HG03354 (cell line): ENCODE measurements at regions not wholly inside any gene's neighbourhood (a gene's known extent, or its start where the extent isn't known, plus 50 kb on each side); places are given as distances from the start of the nearest gene placed in this dataset.

Experiments used
- ATAC-seq: cut with Tn5 transposase; IDR thresholded peaks from one replicate; pipeline ENCODE4 v1.9.1; 2021; ENCODE audit warnings: mild to moderate bottlenecking; ENCODE audit not compliant: unreplicated experiment, poor library complexity, severe bottlenecking

GRCh38 chr12:31869972-31870371, 89.2 kb upstream of the RESF1 start:
- no peak for ATAC-seq

DNA sequence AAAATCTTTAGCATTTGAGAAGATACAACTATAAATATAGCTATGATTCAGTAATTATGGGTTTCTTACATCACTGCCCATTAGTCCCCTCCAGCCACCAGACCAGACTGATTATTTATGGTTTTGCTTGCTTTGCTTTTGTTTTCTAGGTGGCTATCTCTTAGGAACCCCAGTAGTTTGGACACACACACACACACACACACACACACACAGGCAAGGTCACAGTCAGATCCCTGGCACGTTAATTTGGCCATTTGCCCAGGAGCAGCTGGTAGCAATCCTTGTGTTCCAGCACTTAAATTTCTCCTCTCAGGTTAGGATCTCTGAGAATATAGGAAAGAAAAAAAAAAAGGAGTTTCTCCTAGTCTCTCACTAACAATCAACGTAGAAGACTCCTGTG, 90.2 kb upstream of the RESF1 start:
- ATAC-seq = no peak

- ATAC-seq = peak; percentile 54
Observed at GRCh38 chr12:31867292-31867691, 91.9 kb upstream of the RESF1 start.

- ATAC-seq = no peak
Observed at GRCh38 chr12:31866523-31866922, 92.7 kb upstream of the RESF1 start.

- ATAC-seq = no peak
Observed at GRCh38 chr12:31865023-31865422, 94.2 kb upstream of the RESF1 start.

- ATAC-seq = no peak
Observed at GRCh38 chr12:31861360-31861759, 97.9 kb upstream of the RESF1 start.

DNA sequence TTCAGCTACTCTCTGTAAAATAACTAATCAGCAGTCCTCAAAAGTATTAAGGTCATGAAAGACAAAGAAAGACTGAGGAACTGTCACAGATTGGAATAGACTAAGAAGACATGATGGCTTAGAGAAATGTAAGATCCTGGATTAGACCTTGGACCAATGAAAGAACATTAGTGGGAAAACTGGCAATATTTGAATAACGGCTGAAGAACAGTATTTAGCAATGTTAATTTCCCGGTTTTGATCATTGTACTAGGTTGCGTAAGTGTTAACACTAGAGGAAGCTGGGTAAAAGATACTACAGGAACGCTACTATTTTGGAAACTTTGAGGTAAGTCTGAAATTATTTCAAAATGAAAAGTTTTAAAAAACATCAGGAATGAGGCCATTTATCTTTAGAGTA, 98.8 kb upstream of the RESF1 start:
- ATAC-seq = no peak

DNA sequence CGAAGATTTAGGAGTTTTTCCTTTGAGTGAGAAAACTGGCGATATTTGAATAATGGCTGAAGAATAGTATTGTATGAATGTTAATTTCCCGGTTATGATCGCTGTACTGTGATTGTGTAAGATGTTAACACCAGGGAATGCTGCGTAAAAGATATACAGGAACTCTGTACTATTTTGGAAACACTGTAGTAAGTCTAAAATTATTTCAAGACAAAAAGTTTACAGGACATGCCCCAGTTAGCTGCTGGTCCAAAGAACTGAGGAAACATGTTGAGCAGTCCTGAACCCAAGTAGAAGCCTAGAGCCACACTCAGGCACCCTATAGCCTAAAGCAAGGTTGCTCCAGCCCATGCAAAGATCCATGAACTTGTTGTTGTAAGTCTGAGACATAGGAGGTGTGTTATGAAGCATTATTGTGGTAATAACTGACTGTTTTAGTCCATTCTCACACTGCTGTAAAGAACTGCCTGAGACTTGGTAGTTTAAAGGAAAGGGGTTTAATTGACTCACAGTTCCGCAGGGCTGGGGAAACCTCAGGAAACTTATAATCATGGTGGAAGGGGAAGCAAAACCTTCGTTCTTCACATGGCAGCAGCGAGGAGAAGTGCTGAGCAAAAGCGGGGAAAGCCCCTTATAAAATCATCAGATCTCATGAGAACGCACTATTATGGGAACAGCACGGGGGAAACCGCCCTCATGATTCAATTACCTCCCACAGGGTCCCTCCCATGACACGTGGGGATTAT, 99.8 kb upstream of the RESF1 start:
- ATAC-seq = no peak

DNA sequence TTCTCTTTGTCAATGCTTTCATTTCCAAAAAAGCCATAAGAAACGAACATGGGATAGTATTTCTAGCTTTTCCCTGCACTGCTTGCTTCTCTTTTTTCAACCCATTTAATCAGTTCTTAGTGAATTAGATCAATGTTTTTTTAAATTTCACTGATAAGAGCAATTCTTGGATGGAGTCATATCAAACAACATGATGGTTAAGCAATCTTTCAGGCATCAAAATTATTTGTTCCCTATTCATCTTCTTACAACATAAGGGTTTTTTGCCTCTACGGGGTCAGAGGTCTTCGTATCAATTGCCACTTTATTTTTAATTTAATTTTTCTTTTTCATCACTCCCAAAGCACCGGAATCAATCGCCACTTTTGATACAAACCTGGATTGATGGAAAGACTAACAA, 103.8 kb upstream of the RESF1 start:
- no peak for ATAC-seq

- no peak for ATAC-seq
Observed at GRCh38 chr12:31853977-31854376, 105.2 kb upstream of the RESF1 start.

DNA sequence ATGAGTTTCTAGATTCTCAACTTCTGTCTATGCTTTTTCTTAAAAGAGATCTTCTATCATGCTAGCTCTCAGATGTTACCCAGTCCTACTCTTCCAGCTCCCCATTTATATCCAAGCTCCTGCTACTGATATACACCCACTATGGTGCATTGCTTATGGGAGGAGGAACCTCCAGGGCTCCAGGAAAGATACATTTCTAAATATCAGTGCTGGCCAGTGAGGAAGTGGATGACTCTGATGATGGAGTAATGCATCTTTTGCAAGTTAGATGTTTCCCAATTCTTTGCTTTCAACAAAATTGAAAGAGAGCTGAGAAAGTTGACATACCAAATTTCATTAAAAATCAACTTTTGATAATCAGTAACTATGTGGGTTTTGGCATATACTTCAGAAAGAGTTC, 105.7 kb upstream of the RESF1 start:
- no peak for ATAC-seq

GRCh38 chr12:31850268-31850667, 108.9 kb upstream of the RESF1 start:
- ATAC-seq = no peak

- ATAC-seq = no peak
Observed at GRCh38 chr12:31849090-31849687, 110.0 kb upstream of the RESF1 start.

DNA sequence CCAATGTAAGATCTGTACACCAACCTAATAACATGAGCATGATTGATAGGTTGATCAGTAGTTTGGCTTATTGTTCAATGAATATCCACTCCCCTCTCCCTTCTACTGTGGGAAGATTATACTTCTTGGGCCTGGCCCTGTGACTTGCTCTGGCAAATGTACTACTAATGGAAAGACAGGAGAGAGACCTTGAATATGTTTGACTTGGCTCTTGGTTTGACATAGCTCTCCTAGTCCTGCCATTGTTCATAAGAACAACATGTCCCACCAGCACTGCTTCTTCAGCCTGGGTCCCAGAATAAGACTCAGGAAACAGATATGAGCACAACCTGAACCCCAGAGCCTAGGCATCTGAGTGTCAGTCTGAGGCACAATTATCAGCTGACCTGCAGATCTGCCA, 112.8 kb upstream of the RESF1 start:
- no peak for ATAC-seq

GRCh38 chr12:31845613-31846322, 113.4 kb upstream of the RESF1 start:
- ATAC-seq = no peak

DNA sequence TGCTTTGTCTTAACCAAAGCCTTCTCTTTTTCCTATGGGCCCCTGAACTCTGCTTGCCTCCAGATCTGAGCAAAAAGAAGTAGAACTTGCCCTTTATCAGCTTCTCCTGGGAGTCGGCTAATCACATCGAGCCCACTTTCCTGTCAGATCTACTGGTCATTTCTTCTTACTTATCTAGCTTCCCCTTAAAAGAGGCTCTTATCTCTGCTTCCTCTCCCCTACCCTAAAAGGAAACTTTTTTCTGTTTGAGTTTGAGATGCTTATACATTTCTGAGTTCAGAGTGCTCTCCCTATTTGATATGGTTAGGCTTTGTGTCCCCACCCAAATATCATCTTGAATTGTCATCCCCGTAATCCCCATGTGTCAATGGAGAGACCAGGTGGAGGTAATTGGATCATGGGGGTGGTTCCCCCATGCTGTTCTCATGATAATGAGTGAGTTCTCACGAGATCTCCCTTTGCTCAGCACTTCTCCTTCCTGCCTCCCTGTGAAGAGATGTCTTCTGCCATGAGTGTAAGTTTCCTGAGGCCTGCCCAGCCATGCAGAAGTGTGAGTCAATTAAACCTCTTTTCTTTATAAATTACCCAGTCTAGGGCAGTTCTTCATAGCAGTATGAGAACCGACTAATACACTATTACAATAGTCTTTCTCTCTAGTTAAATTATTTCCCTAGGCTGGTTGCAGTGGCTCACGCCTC, 114.7 kb upstream of the AMN1 start:
- no peak for ATAC-seq

DNA sequence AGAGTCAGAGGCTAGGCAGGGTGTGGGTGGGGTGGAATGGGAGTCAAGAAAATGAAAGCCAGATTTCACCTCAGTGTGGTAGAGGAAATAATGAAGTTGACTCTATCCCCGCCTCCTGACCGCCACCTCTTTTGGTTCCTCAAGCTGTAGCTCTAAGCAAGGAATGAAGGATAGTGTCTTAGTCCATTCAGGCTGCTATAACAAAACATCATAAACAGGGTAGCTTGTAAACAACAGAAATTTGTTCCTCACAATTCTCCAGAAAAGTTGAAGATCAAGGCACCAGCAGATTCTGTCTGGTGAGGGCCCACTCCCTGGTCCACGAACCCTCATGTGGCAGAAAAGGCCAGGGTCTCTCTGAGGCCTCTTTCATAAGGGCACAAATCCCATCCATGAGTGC, 109.1 kb upstream of the AMN1 start:
- ATAC-seq = no peak

- no peak for ATAC-seq
Observed at GRCh38 chr12:31835276-31835882, 106.6 kb upstream of the AMN1 start.

GRCh38 chr12:31834150-31834549, 105.3 kb upstream of the AMN1 start:
- no peak for ATAC-seq
